Glomerular visceral epithelial cell (primary cell): ENCODE measurements at regions not wholly inside any gene's neighbourhood (a gene's known extent, or its start where the extent isn't known, plus 50 kb on each side); places are given as distances from the start of the nearest gene placed in this dataset.

Experiments used
- DNase-seq: peaks from one replicate; pipeline ENCODE4 v3.0.0-alpha.2; 2016; ENCODE audit errors: extremely low spot score

GRCh38 chr4:30783751-30784150 is 63.6 kb downstream of the PCDH7 start:
- no peak for DNase-seq

DNA sequence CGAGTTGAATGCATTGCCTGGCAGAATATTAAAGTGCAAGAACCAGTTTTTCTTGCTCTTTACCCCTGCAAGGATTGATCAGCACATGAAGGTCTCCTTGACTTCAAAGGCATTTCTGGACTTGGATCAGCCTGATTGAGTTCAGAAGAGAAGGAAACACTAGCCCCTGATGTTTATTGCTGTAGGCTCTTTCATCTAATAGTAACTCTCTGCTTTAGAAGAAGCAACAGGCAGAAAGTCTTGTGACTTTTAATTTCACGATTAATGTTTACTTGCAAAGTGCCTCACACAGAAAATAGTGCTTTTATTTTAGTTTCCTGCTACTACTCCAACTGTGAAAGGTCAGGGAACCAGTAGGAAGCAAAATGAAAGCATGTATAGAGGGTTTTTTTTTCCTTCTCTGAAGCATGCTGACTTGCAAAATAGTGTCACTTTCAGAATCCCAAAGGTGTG is 69.1 kb downstream of the PCDH7 start:
- DNase-seq = no peak

- no peak for DNase-seq
Measured at GRCh38 chr4:30790123-30790522, 70.0 kb downstream of the PCDH7 start.

DNA sequence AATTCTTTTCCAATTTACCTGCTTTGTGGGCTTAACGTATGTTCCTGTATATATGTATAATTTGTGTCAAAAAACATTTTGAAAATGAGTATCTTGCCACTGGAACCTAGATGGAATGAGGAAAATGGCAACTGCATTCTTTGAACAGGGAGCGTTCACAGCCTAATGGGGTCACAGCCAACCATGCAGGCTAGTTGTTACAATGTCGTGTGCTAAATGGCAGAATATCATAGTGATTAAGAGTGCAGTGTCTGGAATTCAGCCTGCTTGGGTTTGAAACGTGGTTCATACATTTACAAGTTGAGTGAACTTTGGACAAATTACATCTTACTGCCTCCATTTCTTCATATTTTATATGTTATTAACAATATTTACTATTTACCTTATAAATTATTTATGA is 70.8 kb downstream of the PCDH7 start:
- DNase-seq = no peak

GRCh38 chr4:30792601-30793000 is 72.4 kb downstream of the PCDH7 start:
- no peak for DNase-seq

GRCh38 chr4:30801876-30802275 is 81.7 kb downstream of the PCDH7 start:
- DNase-seq = no peak

GRCh38 chr4:30802622-30803323 is 82.6 kb downstream of the PCDH7 start:
- no peak for DNase-seq

DNA sequence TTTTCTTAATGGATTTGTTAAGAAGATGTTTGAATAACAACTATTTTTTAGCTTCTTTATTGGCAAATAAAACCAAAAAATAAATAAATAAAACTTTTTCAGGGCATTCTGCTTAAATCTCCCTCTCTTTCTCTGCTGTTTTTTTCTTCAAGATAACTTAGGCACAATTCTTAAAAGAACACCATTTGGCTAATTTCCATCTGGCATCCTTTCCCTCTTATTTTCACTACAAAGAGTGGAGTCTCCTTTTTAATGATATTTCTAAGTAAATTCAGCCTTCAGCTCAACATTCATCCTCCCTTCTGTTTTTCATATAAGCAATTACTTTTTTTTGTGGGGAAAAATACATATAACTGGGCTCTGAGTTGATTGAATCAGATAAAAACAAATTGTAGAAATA is 88.1 kb downstream of the PCDH7 start:
- no peak for DNase-seq

GRCh38 chr4:30811296-30811695 is 91.1 kb downstream of the PCDH7 start:
- no peak for DNase-seq

- no peak for DNase-seq
Measured at GRCh38 chr4:30815685-30816084, 95.5 kb downstream of the PCDH7 start.

DNA sequence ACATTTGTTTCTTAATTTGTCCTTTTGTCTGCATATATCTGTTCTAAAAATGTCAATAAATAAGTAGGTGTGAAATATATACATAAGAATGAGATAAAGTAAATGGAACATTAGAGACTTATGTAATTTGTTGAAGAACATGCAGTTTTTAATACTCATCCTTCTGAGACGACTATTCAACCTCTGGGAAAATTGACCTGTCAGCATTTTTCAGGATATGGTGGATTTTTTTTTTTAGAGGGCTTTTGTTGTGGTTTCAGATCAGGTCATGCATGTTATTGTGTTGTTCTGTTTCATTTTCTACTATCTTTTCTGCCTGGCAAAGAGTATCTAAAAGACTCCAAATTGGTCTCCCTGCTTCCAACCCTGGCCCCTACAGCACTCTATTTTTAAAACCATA is 97.3 kb downstream of the PCDH7 start:
- DNase-seq = no peak

DNA sequence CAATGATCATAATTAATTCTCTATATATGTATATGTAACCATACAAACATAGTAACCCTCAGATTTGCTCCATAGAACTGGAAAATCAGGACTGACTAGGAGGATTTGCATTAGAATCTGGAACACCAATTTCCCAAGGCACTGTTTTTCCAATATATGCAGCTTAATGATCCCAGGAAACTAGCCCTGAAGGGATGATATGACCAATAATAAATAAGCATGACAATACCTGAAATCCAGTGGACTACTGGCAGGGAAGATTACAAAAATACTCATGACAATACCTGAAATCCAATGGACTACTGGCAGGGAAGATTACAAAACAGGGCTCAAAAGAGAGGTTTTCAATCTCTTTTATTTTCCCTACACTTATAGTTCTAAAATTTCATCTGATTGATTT is 98.4 kb downstream of the PCDH7 start:
- DNase-seq = no peak

- DNase-seq = no peak
Measured at GRCh38 chr4:30821275-30821674, 101.1 kb downstream of the PCDH7 start.

DNA sequence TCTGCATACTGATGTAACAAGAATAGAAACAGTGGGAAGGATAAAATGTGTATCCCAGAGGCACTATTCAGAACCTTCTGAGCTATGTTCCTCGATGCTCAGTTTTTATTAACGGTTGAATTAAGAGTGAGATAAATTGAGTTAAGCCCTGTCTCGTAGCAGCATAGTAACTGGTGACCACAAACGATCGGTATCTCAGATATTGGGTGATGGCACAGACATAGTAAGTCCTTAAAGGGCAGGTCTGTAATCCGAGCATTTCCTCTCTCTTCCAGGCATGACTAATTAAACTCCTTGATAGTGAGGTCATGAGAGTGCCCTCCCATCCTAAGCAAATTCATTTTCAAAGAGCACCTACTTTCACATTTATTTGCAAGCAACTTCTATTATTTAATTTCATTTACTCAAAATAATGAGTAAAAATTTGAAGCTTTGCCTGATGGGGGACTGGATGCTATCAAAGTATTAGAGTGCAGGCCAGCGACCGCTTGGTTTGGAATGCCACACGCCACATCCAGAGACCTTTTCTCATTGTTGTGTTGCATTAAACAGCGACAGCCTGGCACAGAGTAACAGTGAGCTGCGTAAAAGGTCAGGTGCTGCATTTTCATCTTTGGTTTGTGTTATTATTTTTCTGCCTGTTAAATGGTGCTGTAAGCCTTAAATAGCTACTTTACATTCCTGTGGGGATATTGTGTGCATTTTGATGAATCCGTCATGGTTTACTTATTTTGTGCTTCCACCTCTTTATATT is 101.9 kb downstream of the PCDH7 start:
- peak; percentile 17 for DNase-seq

DNA sequence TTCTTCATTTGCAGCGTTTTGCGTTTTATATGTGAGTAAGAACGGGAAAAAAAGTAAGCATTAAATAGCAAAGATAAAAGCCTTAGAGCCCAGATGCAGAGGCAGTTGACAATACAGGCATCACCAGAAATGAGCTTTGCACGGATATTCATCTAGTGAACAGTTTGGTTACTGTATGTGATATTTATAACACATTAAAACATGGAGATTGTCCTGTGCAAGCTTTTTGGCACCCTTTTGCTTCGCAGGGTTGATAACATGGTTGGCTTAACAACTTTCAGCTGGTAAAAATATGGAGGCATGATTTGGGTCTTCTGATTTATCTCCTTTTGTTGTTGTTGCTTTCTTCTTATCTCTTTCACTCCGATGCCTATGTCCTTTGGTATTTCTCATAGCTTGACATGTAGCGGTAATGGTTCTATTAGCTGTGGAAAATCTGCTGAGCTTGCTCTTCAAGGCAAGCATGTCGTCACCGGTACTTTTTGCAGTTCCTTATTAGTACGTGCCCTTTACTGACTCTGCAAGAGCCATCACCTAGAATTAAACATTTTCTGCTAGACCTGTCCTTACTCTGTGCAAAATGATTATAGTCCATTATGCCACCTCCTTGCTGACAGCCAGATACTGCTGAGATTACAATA is 102.9 kb downstream of the PCDH7 start:
- DNase-seq = no peak

DNA sequence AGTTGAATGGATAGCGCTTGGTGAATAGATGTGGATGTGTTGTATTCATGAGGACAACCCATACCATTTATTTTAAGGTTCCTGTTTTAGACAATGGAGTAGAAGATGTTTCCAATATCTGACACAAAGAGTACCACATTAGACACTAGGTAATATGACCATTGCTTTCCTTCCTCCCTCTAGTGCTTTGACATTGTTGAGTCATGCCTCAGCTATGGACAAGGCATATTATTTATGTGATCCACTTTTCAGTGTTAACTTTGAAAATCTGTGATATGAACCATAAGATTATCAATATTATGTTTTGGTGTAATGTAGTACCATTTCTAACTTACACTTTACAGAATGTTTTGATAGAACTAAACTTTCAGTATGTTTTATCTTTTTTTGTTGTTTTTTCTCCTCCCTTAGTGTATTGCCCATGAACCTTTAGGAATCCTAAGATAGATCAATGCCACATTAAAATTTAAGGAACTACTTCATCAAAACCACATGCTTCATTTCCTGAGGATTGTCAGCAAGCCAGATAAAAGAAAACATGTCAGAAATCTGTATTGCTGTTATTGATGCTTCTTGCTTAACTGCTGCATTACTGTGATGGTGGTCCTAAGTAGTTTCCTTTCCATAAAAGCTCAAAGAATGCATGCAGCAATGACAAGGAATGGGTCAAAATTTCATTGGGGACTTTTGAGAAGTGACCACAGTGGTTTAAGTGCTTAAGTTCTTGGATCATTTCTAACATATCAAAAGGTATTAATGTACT is 105.0 kb downstream of the PCDH7 start:
- no peak for DNase-seq

DNA sequence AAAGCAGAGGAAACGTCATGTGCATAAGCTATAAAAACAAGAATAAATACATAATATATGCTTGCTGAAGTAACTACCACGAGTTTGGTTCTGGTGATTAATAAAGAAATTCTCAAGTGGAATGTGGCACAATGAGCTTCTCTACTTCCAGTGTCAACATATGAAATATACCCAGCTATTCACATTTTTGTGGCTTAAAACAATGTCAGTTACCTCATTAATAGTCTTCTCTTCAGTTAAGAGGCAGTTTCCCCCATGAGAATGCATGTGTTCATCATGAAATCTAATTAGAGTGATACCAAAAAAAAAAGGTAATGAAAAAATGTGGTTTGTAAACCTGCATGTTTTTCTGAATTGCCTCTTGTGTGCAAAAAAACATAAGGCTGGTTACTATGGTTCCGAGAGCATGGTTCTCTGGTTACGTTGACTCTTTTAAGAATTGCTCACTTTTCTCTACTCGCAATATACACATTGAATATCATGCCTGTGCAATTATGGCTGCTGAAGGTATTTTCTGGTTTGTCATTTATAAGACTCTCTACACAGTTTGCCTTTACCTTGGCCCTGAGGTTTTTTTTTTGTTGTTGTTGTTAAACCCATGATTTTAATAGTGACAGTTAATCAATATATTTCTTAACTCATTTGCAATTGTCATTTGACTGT is 108.2 kb downstream of the PCDH7 start:
- peak; percentile 32 for DNase-seq

DNA sequence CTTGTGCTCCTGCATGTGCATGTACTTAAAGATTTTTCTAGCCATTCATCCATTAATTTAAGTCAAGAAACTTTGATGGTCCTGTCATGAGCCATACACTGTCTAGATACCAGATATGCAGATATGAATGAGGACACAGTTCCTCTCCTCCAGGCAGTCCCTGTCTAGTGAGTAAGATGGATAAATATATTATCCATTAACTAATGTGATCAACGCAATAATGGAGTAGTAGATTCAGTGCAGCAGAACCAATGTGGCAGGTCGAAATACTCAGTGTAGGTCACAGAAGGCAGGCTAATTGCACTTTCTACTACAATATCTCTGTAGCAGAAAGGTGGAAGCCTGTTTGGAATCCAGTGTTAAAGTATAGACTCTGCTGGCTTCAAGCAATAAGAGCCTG is 112.5 kb downstream of the PCDH7 start:
- DNase-seq = no peak

DNA sequence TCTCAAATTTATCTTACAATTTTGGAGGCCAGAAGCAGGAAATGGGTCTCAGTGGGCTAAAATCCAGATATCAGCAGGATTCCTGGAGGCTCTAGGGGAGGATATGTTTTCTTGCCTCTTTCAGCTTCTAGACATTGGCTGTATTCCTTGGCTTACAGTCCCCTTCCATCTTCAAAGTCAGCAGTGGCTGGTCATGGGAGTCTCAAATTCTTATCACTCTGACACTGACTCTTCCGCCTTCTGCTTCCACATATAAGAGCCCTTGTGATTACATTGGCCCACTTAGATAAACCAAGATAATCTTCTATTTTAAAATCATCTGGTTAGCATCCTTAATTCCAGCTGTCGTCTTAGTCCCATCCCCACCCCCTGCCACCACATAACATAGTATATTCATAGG is 113.0 kb downstream of the PCDH7 start:
- no peak for DNase-seq

- DNase-seq = no peak
Measured at GRCh38 chr4:30835044-30835443, 114.9 kb downstream of the PCDH7 start.

- no peak for DNase-seq
Measured at GRCh38 chr4:30836231-30836630, 116.1 kb downstream of the PCDH7 start.

DNA sequence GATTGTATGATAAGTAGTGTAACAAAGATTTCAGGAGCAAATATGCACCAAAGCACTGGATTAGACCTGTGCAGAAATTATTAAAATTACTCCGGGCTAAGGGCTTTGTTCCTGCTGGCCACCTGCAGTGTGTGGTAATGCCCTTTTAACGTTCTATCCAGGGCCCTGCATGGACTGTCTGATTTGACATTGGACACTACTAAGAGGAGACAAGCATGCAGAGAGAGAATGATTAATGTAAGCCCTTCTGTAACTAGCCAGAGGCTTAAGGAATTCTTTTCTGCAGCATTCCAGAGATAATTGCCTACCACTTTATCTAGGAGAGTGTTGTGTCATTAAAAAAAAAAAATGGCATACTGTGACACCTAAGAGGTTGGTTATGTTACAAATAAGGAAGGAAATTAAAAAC is 117.0 kb downstream of the PCDH7 start:
- DNase-seq = peak; percentile 65
